ENCODE measurements at regions not wholly inside any gene's neighbourhood (a gene's known extent, or its start where the extent isn't known, plus 50 kb on each side); places are given as distances from the start of the nearest gene placed in this dataset.

DNA sequence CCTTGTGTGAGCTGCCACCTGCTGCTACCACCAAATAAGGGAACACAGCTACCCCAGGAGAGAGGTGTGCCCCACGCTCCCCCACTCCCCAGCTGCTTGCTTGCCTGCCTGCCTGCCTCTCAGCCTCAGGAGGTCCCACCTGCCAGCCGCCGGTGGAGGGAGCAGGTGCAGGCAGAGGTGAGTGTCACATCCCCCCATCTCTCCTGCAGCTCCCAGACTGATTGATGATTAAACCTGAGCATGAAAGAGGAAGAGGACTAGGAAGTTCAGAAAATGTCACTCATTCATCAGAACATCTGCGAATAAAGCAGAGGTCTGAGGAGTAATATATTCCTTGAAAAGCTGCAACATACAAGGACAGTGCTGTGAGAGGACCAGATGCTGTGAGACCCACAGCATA, 58.6 kb upstream of the HIVEP3 start:
- Histone ChIP-seq H2BK5ac (ENCODE audit: insufficient read length, low read length) (no peak overlapping the region), H3K9ac (ENCODE audit: extremely low read depth, insufficient read length, low read length) (no peak overlapping the region), H3K23ac (ENCODE audit: insufficient read length, low read depth, low read length) (no peak overlapping the region), H3K14ac (ENCODE audit: insufficient read depth, low read length) (no peak overlapping the region), H3K18ac (ENCODE audit: insufficient read length, low read depth, low read length) (no peak overlapping the region), H4K8ac (replicated peaks; ENCODE audit: insufficient read length, low read depth, low read length) (no peak overlapping the region), H4K5ac (ENCODE audit: insufficient read length, low read depth, low read length) (no peak overlapping the region), H3K27ac (ENCODE audit: insufficient read length, low read depth, low read length) (no peak overlapping the region), H3K4me2 (ENCODE audit: insufficient read depth, insufficient read length, low read length) (no peak overlapping the region), H3K4me1 (ENCODE audit: insufficient read depth, low read length) (peaks cover 3% of the 10 kb centered on the region; the same call in 1 of the 2 replicates), H2BK15ac (ENCODE audit: low read depth, low read length) (no peak overlapping the region), H2BK12ac (ENCODE audit: insufficient read length, low read depth, low read length) (no peak overlapping the region), H3T11ph (ENCODE audit: low read length) (no peak overlapping the region), H4K20me1 (ENCODE audit: control insufficient read depth, insufficient read depth, insufficient read length) (no peaks in the 10 kb centered on the region), H2AFZ (ENCODE audit: low read length) (no peak overlapping the region), H3K79me2 (ENCODE audit: insufficient read depth, low read length) (no peaks in the 10 kb centered on the region), H2BK120ac (ENCODE audit: low read depth, low read length, poor library complexity, severe bottlenecking) (no peak overlapping the region), H3K4ac (ENCODE audit: low read depth, low read length) (no peak overlapping the region), H3K9me3 (ENCODE audit: control insufficient read depth, low read depth, low read length) (no peaks in the 10 kb centered on the region), H3K23me2 (ENCODE audit: insufficient read length, low read depth, low read length, poor library complexity, severe bottlenecking) (no peaks in the 10 kb centered on the region), H2AK5ac (ENCODE audit: insufficient read length, low read length) (no peak overlapping the region), H3K27me3 (ENCODE audit: insufficient read depth, low read length) (no peaks in the 10 kb centered on the region), H3K56ac (ENCODE audit: insufficient read length, low read depth, low read length) (no peak overlapping the region), H2BK20ac (ENCODE audit: low read depth, low read length, poor library complexity, severe bottlenecking) (no peak overlapping the region), H4K91ac (ENCODE audit: insufficient read length, low read depth, low read length) (no peak overlapping the region), H3K79me1 (ENCODE audit: insufficient read depth, low read depth, low read length, poor library complexity, severe bottlenecking) (no peaks in the 10 kb centered on the region)
- Mint-ChIP-seq H3K27ac (no peak overlapping the region), H3K36me3 (ENCODE audit: insufficient read depth in 1 of 3, low read depth in 3 of 3) (no peaks in the 10 kb centered on the region), H3K4me1 (peaks cover 14 to 15% of the 10 kb centered on the region in 2 experiments), H3K27me3 (ENCODE audit: low read depth) (no peaks in the 10 kb centered on the region; the same call in 1 of the 2 replicates), H3K9me3 (no peaks in the 10 kb centered on the region), H3K4me3 (no peak overlapping the region)
- no peak for TF ChIP-seq CTCF (conservative IDR thresholded peaks at IDR 0.05)
- no peak for DNase-seq
- WGBS (ENCODE audit: extremely low coverage, insufficient read length, low lambda C conversion rate), result no CpG with 5 or more reads among the region's 4 CpGs

Data from H9 (cell line).